Tibial nerve (tissue), 4 donors: ENCODE measurements at regions not wholly inside any gene's neighbourhood (a gene's known extent, or its start where the extent isn't known, plus 50 kb on each side); places are given as distances from the start of the nearest gene placed in this dataset.

ENCODE experiments used
- DNase-seq, 2 donors: peaks; one replicate each; pipeline ENCODE4 v3.0.0-alpha.2; 2019; ENCODE audit warnings: low spot score in 2 of 2
- H3K27ac ChIP-seq, 4 donors: fragments of 200-600 bp; sonication (generic) in 3 of 4; one replicate each; pipeline ENCODE4 v1.5.1; 2017 to 2019; ENCODE audit warnings: mild to moderate bottlenecking in 1 of 4
- H3K27me3 ChIP-seq, 2 donors: fragments of 200-600 bp; sonication (generic) in 1 of 2; one replicate each; pipeline versions ENCODE4 v1.5.1 to v1.6.0; 2017 to 2019
- H3K36me3 ChIP-seq, 3 donors: fragments of 200-600 bp; sonication (generic); one replicate each; pipeline ENCODE4 v1.5.1; 2018 to 2019
- H3K4me1 ChIP-seq, 4 donors: fragments of 200-600 bp; sonication (generic) in 3 of 4; one replicate each; pipeline ENCODE4 v1.5.1; 2017 to 2019
- H3K4me3 ChIP-seq, 4 donors: fragments of 200-600 bp; sonication (generic) in 3 of 4; one replicate each; pipeline ENCODE4 v1.5.1; 2017 to 2019; ENCODE audit warnings: mild to moderate bottlenecking in 1 of 4, moderate library complexity in 1 of 4
- H3K9me3 ChIP-seq, 4 donors: fragments of 200-600 bp; sonication (generic) in 3 of 4; one replicate each; pipeline ENCODE4 v1.5.1; 2017 to 2019
- EP300 ChIP-seq, 2 donors: sonication (generic); formaldehyde crosslinking; IDR thresholded peaks; one replicate each; pipeline ENCODE4 v1.6.1; 2017; ENCODE audit warnings: antibody characterized with exemption in 2 of 2, mild to moderate bottlenecking in 1 of 2
- POLR2A ChIP-seq, 2 donors: fragments of 450-650 bp; IDR thresholded peaks; one replicate each; pipeline ENCODE4 v1.6.1; 2017; ENCODE audit warnings: antibody characterized with exemption in 2 of 2, mild to moderate bottlenecking in 2 of 2, moderate library complexity in 2 of 2
- WGBS, 2 donors: methylation state at CpG; one replicate each; pipeline ENCODE4 v1.1.5; 2018; 5-methylcytosine and 5-hydroxymethylcytosine counted together
- TF ChIP-seq, protein P1 (sequence below), 5 experiments: fragments of 200-600 bp in 3 of 5; fragments of 450-650 bp in 2 of 5; sonication (generic) in 3 of 5; IDR thresholded peaks; one replicate each; pipeline ENCODE4 v1.5.1; 2016 to 2019; ENCODE audit warnings: antibody characterized with exemption in 5 of 5, mild to moderate bottlenecking in 3 of 5, moderate library complexity in 2 of 5

DNA sequence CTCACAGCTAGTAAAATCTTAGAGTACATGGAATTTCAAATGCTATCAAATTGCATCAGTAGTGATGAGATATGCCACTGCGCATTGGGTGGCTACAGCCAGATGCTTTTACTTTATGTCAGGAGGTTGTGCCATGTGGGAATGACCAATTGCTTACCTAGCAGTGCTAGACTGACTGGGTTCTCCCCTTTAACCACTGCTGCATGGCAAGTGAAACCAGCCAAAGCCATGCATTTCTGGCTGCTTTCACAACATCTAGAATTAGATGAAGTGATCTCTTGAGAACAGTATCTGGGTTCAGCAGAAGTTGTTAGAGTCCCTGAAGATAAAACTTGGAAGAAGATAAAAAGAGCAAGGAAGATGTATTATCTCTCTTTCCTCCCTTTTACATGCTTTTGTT lies 1174.2 kb upstream of the CDH2 start:
- H3K9me3 ChIP-seq: peaks cover 0 to 4% (median 0%) of the 10 kb centered on the region in 4 donors
- TF ChIP-seq, protein P1, sequence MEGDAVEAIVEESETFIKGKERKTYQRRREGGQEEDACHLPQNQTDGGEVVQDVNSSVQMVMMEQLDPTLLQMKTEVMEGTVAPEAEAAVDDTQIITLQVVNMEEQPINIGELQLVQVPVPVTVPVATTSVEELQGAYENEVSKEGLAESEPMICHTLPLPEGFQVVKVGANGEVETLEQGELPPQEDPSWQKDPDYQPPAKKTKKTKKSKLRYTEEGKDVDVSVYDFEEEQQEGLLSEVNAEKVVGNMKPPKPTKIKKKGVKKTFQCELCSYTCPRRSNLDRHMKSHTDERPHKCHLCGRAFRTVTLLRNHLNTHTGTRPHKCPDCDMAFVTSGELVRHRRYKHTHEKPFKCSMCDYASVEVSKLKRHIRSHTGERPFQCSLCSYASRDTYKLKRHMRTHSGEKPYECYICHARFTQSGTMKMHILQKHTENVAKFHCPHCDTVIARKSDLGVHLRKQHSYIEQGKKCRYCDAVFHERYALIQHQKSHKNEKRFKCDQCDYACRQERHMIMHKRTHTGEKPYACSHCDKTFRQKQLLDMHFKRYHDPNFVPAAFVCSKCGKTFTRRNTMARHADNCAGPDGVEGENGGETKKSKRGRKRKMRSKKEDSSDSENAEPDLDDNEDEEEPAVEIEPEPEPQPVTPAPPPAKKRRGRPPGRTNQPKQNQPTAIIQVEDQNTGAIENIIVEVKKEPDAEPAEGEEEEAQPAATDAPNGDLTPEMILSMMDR (IDR thresholded peaks at IDR 0.05): no peak
- TF ChIP-seq EP300 (IDR thresholded peaks at IDR 0.05): no peak
- TF ChIP-seq POLR2A (IDR thresholded peaks at IDR 0.05): no peak
- no peaks in the 10 kb centered on the region for H3K36me3 ChIP-seq
- H3K4me3 ChIP-seq: no peak overlapping the region
- WGBS, 2 donors: 89 to 100% methylated on average over 1 of the region's 1 CpG
- no peaks in the 10 kb centered on the region for H3K27me3 ChIP-seq
- no peak for DNase-seq
- no peaks in the 10 kb centered on the region for H3K4me1 ChIP-seq
- no peak overlapping the region for H3K27ac ChIP-seq

DNA sequence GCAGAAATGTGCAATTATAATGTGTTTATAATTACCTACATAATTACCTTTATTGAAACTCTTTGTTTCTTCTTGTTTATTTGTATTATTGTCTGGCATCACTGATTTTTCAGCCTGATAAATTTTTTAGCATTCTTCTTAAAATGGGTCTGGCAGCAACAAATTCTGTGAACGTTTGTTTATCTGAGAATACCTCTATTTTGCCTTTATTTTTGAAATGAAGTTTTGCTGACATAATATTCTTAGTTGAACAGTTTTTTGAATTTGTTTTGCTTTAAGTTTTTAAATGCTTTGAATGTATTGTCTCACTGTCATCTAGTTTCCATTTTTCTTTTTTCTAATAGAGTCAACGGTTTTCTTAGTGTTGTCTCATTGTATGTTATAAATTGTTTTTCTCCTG lies 1152.0 kb upstream of the CDH2 start:
- no peak for TF ChIP-seq POLR2A (IDR thresholded peaks at IDR 0.05)
- no peak for TF ChIP-seq EP300 (IDR thresholded peaks at IDR 0.05)
- TF ChIP-seq, protein P1 (IDR thresholded peaks at IDR 0.05): no peak
- Histone ChIP-seq H3K4me1 (no peaks in the 10 kb centered on the region), H3K9me3 (peaks cover 0 to 29% (median 2%) of the 10 kb centered on the region in 4 donors), H3K27ac (no peak overlapping the region), H3K36me3 (no peaks in the 10 kb centered on the region), H3K4me3 (no peak overlapping the region), H3K27me3 (no peaks in the 10 kb centered on the region)
- 78 to 86% methylated on average over 2 of the region's 2 CpGs for WGBS, 2 donors
- DNase-seq: no peak

DNA sequence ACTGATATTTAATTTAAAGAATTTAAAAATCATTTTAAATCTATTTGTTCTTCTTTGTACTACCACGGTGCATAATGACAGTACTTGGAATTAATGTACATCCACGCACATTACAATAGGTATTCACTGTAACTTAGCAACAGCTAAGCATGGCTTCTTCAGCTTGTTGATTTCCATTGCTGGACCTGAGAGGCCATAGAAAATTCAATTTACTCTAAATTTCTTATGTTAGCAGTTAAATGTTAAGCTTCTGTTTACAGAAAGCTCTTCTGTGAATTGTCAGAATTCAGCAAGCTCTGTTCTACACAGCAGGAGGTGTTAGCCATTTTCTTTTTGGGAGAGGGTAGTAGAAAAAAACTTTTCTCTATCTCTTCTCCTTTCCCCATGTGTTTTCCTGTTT lies 1149.3 kb upstream of the CDH2 start:
- Histone ChIP-seq H3K36me3 (no peaks in the 10 kb centered on the region), H3K27me3 (no peaks in the 10 kb centered on the region), H3K9me3 (peaks cover 0 to 29% (median 2%) of the 10 kb centered on the region in 4 donors), H3K4me1 (no peaks in the 10 kb centered on the region), H3K4me3 (no peak overlapping the region), H3K27ac (no peak overlapping the region)
- TF ChIP-seq POLR2A (IDR thresholded peaks at IDR 0.05) (no peak), EP300 (IDR thresholded peaks at IDR 0.05) (no peak)
- TF ChIP-seq, protein P1 (IDR thresholded peaks at IDR 0.05): no peak
- 70 to 79% methylated on average over 2 of the region's 2 CpGs for WGBS, 2 donors
- DNase-seq: no peak

DNA sequence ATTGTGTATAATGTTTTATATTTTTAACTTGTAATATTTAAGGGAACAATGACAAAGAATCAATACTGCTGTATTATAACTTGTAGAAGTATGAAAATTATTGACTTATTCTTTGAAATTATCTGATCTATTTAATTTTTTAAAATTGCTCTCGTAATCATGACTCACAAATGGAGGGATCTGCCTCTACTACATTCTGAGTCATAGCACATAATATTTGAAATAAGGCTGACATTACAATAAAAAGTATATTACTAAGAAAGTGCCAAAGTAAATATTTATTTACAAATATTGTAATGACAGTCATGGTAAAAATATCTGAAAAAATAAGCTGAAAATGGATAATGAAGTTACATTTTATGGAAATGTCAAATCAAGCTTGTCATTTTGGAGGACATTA lies 1144.6 kb upstream of the CDH2 start:
- H3K36me3 ChIP-seq: no peaks in the 10 kb centered on the region
- no peak for DNase-seq
- no peaks in the 10 kb centered on the region for H3K4me1 ChIP-seq
- no peak overlapping the region for H3K4me3 ChIP-seq
- WGBS, 2 donors: 81 to 85% methylated on average over 1 of the region's 1 CpG
- H3K27ac ChIP-seq: no peak overlapping the region
- TF ChIP-seq, protein P1 (IDR thresholded peaks at IDR 0.05): no peak
- H3K9me3 ChIP-seq: no peaks in the 10 kb centered on the region
- no peaks in the 10 kb centered on the region for H3K27me3 ChIP-seq

DNA sequence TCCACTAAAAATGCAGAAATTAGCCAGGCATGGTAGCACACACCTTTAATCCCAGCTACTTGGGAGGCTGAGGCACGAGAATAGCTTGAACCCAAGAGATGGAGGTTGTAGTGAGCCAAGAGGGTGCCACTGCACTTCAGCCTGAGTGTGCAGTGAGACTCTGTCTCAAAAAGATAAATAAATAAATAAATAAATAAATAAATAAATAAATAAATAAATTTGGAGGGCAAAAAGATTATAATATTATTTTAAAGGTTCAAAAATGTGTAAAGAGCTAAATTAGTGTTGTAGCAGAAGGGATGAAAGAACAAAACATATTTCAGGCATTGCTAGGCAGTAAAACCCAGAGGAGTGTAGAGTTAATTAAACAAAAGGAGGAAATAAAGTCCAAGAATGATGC lies 1136.4 kb upstream of the CDH2 start:
- Histone ChIP-seq H3K27ac (no peak overlapping the region), H3K27me3 (no peaks in the 10 kb centered on the region), H3K4me3 (no peak overlapping the region), H3K36me3 (no peaks in the 10 kb centered on the region), H3K4me1 (no peaks in the 10 kb centered on the region), H3K9me3 (no peaks in the 10 kb centered on the region)
- no peak for TF ChIP-seq EP300 (IDR thresholded peaks at IDR 0.05)
- TF ChIP-seq, protein P1 (IDR thresholded peaks at IDR 0.05): no peak
- TF ChIP-seq POLR2A (IDR thresholded peaks at IDR 0.05): no peak
- no peak for DNase-seq
- WGBS, 2 donors: 85 to 88% methylated on average over 1 of the region's 1 CpG
